Smooth muscle cell (in vitro differentiated cells): ENCODE measurements at regions not wholly inside any gene's neighbourhood (a gene's known extent, or its start where the extent isn't known, plus 50 kb on each side); places are given as distances from the start of the nearest gene placed in this dataset.

ENCODE experiments used
- DNase-seq: peaks from one replicate; lab custom pipeline; 2025; ENCODE audit not compliant: unreplicated experiment; lab: John Stamatoyannopoulos, UW
- H2AFZ ChIP-seq: fragments of 200-600 bp; sonication (generic); 2 replicates; pipeline ENCODE4 v1.6.0; 2016; ENCODE audit warnings: antibody characterized with exemption, low read depth, mild to moderate bottlenecking
- H3F3A ChIP-seq: fragments of 200-600 bp; sonication (generic); 2 replicates; pipeline ENCODE4 v1.6.0; 2017; ENCODE audit warnings: antibody characterized with exemption, low read depth
- H3K27ac ChIP-seq: fragments of 200-600 bp; sonication (generic); 2 replicates; pipeline ENCODE4 v1.5.1; 2016; ENCODE audit warnings: low read depth, mild to moderate bottlenecking
- H3K27me3 ChIP-seq: fragments of 200-600 bp; sonication (generic); 2 replicates; pipeline ENCODE4 v1.6.1; 2016; ENCODE audit warnings: low read depth, mild to moderate bottlenecking
- H3K36me3 ChIP-seq: fragments of 200-600 bp; sonication (generic); 2 replicates; pipeline ENCODE4 v1.5.1; 2016; ENCODE audit warnings: low read depth
- H3K4me1 ChIP-seq: fragments of 200-600 bp; sonication (generic); 2 replicates; pipeline ENCODE4 v1.5.1; 2016; ENCODE audit warnings: low read depth
- H3K4me2 ChIP-seq: fragments of 200-600 bp; sonication (generic); 2 replicates; pipeline ENCODE4 v1.6.0; 2016; ENCODE audit warnings: mild to moderate bottlenecking
- H3K4me3 ChIP-seq: fragments of 200-600 bp; sonication (generic); 2 replicates; pipeline ENCODE4 v1.5.1; 2016; ENCODE audit warnings: mild to moderate bottlenecking
- H3K79me2 ChIP-seq: fragments of 200-600 bp; sonication (generic); 2 replicates; pipeline ENCODE4 v1.6.0; 2016; ENCODE audit warnings: low read depth, mild to moderate bottlenecking
- H3K9ac ChIP-seq: fragments of 200-600 bp; sonication (generic); 2 replicates; pipeline ENCODE4 v1.6.0; 2016; ENCODE audit warnings: low read depth
- H3K9me3 ChIP-seq: fragments of 200-600 bp; sonication (generic); replicated peaks from 2 replicates; pipeline ENCODE4 v1.5.1; 2016; ENCODE audit warnings: low read depth
- H4K20me1 ChIP-seq: fragments of 200-600 bp; sonication (generic); 2 replicates; pipeline ENCODE4 v1.6.0; 2016; ENCODE audit warnings: low read depth
- WGBS: methylation state at CpG from one replicate; pipeline ENCODE4 v1.1.7; 2016; ENCODE audit warnings: low lambda C conversion rate; 5-methylcytosine and 5-hydroxymethylcytosine counted together
- TF ChIP-seq, protein P1 (sequence below): fragments of 200-600 bp; sonication (generic); IDR thresholded peaks from 2 replicates; pipeline ENCODE4 v1.5.1; 2017; ENCODE audit warnings: borderline replicate concordance, mild to moderate bottlenecking, antibody characterized with exemption; ENCODE audit not compliant: insufficient read depth, poor library complexity, severe bottlenecking

DNA sequence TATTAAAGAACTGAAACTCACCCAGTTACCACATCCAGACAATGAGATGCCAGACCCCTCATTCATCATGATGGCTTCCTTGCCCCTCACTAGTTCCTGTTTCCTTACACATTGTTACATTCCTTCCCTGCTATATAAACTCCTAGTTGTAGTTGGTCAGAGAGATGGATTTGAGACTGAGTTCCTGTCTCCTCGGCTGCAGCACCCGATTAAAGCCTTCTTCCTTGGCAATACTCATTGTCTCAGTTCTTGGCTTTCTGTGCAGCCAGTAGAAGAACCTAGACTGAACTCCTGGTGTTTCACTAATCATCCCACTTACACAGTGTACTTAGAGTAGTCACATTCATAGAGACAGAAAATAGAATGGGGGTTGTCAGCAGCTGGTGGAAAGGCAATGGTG is 324.7 kb downstream of the TRIML1 start:
- WGBS: 98% methylated on average over 2 of the region's 2 CpGs
- peaks cover 6% of the 10 kb centered on the region for H3K36me3 ChIP-seq

DNA sequence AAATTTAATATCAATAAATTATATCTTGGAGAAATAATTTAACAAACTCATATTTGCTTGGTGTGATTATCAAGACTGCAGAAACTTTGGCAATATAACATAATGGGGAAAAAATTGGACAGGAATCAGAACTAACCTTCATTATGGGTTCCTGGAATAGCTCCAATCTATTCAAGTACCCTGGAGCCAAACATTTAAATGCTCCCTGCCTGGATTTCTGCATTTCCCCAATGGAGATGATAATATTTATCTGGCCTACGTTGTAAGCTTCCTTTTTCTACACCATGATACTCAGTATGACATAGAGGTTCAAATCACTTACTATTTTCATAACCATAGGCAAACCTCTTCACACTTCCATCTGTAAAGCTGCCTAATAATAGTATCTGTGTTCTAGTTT is 326.8 kb downstream of the TRIML1 start:
- Histone ChIP-seq H3K9ac (no peak overlapping the region), H3K4me2 (no peak overlapping the region), H3K27me3 (no peaks in the 10 kb centered on the region), H3K4me1 (no peaks in the 10 kb centered on the region), H3K9me3 (no peaks in the 10 kb centered on the region), H3K79me2 (no peaks in the 10 kb centered on the region), H4K20me1 (no peaks in the 10 kb centered on the region), H2AFZ (no peak overlapping the region), H3K4me3 (no peak overlapping the region), H3K36me3 (peaks cover 6% of the 10 kb centered on the region), H3K27ac (no peak overlapping the region), H3F3A (no peaks in the 10 kb centered on the region)
- WGBS: 81% methylated on average over 1 of the region's 1 CpG
- TF ChIP-seq, protein P1, sequence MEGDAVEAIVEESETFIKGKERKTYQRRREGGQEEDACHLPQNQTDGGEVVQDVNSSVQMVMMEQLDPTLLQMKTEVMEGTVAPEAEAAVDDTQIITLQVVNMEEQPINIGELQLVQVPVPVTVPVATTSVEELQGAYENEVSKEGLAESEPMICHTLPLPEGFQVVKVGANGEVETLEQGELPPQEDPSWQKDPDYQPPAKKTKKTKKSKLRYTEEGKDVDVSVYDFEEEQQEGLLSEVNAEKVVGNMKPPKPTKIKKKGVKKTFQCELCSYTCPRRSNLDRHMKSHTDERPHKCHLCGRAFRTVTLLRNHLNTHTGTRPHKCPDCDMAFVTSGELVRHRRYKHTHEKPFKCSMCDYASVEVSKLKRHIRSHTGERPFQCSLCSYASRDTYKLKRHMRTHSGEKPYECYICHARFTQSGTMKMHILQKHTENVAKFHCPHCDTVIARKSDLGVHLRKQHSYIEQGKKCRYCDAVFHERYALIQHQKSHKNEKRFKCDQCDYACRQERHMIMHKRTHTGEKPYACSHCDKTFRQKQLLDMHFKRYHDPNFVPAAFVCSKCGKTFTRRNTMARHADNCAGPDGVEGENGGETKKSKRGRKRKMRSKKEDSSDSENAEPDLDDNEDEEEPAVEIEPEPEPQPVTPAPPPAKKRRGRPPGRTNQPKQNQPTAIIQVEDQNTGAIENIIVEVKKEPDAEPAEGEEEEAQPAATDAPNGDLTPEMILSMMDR: no peak
- DNase-seq: no peak

More for the DNA sequence above, 324.7 kb downstream of the TRIML1 start:
- H3K4me2 ChIP-seq: no peak overlapping the region
- no peak overlapping the region for H3K27ac ChIP-seq
- no peak overlapping the region for H2AFZ ChIP-seq
- no peaks in the 10 kb centered on the region for H3K9me3 ChIP-seq
- H3F3A ChIP-seq: no peaks in the 10 kb centered on the region
- H3K79me2 ChIP-seq: no peaks in the 10 kb centered on the region
- H3K9ac ChIP-seq: no peak overlapping the region
- no peaks in the 10 kb centered on the region for H4K20me1 ChIP-seq
- no peak for DNase-seq
- H3K27me3 ChIP-seq: no peaks in the 10 kb centered on the region
- H3K4me3 ChIP-seq: no peak overlapping the region
- H3K4me1 ChIP-seq: no peaks in the 10 kb centered on the region
- TF ChIP-seq, protein P1: no peak

DNA sequence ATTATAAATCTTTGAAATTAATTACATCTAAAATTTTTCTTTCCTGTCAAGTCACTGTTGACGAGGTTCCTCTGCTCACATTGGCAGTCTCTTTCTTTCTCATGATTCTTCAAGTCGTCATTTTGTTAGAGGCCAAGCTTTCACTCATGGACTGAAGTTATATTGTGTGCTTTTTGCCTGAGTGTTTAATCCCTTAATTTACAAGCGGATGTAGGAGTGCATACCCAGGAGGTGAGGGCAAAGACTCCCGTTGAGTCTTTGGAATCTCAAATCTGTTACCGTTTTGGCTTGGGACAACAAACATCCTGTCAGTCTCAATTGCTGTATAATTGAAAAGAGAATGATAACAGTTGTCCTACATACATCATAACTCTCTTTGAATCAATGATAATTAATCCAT is 345.0 kb downstream of the TRIML1 start:
- TF ChIP-seq, protein P1: no peak
- no peaks in the 10 kb centered on the region for H4K20me1 ChIP-seq
- H3K4me2 ChIP-seq: no peak overlapping the region
- H2AFZ ChIP-seq: no peak overlapping the region
- no peaks in the 10 kb centered on the region for H3K4me1 ChIP-seq
- 89% methylated on average over 5 of the region's 5 CpGs for WGBS
- H3K27me3 ChIP-seq: no peaks in the 10 kb centered on the region
- no peaks in the 10 kb centered on the region for H3F3A ChIP-seq
- DNase-seq: no peak
- H3K79me2 ChIP-seq: no peaks in the 10 kb centered on the region
- H3K27ac ChIP-seq: no peak overlapping the region
- H3K4me3 ChIP-seq: no peak overlapping the region
- no peak overlapping the region for H3K9ac ChIP-seq
- H3K9me3 ChIP-seq: no peaks in the 10 kb centered on the region
- H3K36me3 ChIP-seq: no peaks in the 10 kb centered on the region

DNA sequence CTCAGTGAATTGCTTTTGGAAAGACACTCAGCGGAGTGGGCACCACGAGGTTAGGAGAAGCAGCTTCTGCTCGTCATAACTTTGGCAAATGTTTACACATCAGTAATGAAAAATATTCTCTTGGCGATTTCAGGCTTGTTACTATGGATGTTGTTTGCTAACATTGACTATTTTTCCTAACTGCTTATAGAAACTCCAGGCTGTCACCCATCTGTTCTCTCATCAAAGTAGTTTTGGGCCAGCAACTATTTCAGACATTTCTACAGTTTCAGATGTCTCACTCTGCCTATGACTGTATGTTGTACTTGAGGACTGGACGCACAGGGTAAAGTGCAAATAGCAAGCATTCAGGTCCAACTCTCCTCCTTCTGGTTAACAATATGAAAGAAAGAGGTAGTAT is 346.7 kb downstream of the TRIML1 start:
- Histone ChIP-seq H3K9ac (no peak overlapping the region), H4K20me1 (no peaks in the 10 kb centered on the region), H3K79me2 (no peaks in the 10 kb centered on the region), H3K4me2 (no peak overlapping the region), H3K4me3 (no peak overlapping the region), H3K36me3 (no peaks in the 10 kb centered on the region), H2AFZ (no peak overlapping the region), H3K9me3 (no peaks in the 10 kb centered on the region), H3K27ac (no peak overlapping the region), H3K4me1 (no peaks in the 10 kb centered on the region), H3F3A (no peaks in the 10 kb centered on the region), H3K27me3 (no peaks in the 10 kb centered on the region)
- TF ChIP-seq, protein P1: no peak
- WGBS: 100% methylated on average over 5 of the region's 5 CpGs
- no peak for DNase-seq
